ENCODE measurements at regions not wholly inside any gene's neighbourhood (a gene's known extent, or its start where the extent isn't known, plus 50 kb on each side); places are given as distances from the start of the nearest gene placed in this dataset.

DNA sequence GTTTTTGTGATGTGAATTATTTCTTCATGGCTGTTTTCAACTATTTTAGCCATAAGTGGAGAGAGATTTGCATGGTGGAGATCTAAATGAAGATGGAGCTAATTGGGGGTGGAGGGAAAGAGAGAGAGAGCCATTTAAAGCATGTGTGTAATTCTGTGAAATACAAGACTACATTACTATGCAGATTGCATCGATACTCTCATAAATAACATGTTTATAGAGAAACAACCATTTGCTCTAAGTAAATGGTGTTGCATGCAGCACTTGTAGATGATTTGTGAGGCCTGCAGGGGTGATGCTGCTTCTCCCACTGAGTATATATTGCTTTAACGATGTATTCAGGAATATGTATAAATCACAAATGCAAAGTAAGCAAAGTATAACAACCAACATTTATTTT, 270.2 kb upstream of the RIOK2 start:
- no peak for ATAC-seq
- no peaks in the 10 kb centered on the region for H3K27me3 Mint-ChIP-seq (ENCODE audit: low read depth in 2 of 2)
- no peaks in the 10 kb centered on the region for H3K4me1 Mint-ChIP-seq
- H3K36me3 ChIP-seq (ENCODE audit: control insufficient read depth, insufficient read depth, low read length) = no peaks in the 10 kb centered on the region
- intact Hi-C loops (cut with micrococcal nuclease) = no loop called here
- H3K27me3 ChIP-seq (ENCODE audit: control insufficient read depth, insufficient read depth, low read length) = no peaks in the 10 kb centered on the region
- H3K4me3 ChIP-seq (ENCODE audit: low read length) = no peak overlapping the region
- H3K4me1 ChIP-seq (ENCODE audit: control insufficient read depth, insufficient read depth, low read length) = no peaks in the 10 kb centered on the region
- no peak overlapping the region for H3K4me3 Mint-ChIP-seq
- no peak for DNase-seq
- no peaks in the 10 kb centered on the region for H3K9me3 Mint-ChIP-seq
- peaks cover 4% of the 10 kb centered on the region for H3K9me3 ChIP-seq (ENCODE audit: control insufficient read depth, insufficient read depth, low read length)
- no peak overlapping the region for H3K27ac ChIP-seq (ENCODE audit: low read length)
- H3K36me3 Mint-ChIP-seq = no peaks in the 10 kb centered on the region
- no peak overlapping the region for H3K27ac Mint-ChIP-seq
- TF ChIP-seq, protein P1, sequence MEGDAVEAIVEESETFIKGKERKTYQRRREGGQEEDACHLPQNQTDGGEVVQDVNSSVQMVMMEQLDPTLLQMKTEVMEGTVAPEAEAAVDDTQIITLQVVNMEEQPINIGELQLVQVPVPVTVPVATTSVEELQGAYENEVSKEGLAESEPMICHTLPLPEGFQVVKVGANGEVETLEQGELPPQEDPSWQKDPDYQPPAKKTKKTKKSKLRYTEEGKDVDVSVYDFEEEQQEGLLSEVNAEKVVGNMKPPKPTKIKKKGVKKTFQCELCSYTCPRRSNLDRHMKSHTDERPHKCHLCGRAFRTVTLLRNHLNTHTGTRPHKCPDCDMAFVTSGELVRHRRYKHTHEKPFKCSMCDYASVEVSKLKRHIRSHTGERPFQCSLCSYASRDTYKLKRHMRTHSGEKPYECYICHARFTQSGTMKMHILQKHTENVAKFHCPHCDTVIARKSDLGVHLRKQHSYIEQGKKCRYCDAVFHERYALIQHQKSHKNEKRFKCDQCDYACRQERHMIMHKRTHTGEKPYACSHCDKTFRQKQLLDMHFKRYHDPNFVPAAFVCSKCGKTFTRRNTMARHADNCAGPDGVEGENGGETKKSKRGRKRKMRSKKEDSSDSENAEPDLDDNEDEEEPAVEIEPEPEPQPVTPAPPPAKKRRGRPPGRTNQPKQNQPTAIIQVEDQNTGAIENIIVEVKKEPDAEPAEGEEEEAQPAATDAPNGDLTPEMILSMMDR (IDR thresholded peaks at IDR 0.05) = no peak
- no CpG with 5 or more reads among the region's 2 CpGs for WGBS (ENCODE audit: insufficient coverage)

- Histone ChIP-seq H3K36me3 (ENCODE audit: control insufficient read depth, insufficient read depth, low read length) (no peaks in the 10 kb centered on the region), H3K27ac (ENCODE audit: low read length) (no peak overlapping the region), H3K9me3 (ENCODE audit: control insufficient read depth, insufficient read depth, low read length) (peaks cover 4% of the 10 kb centered on the region), H3K4me1 (ENCODE audit: control insufficient read depth, insufficient read depth, low read length) (no peaks in the 10 kb centered on the region), H3K4me3 (ENCODE audit: low read length) (no peak overlapping the region), H3K27me3 (ENCODE audit: control insufficient read depth, insufficient read depth, low read length) (no peaks in the 10 kb centered on the region)
- H3K9me3 Mint-ChIP-seq = no peaks in the 10 kb centered on the region
- no peak overlapping the region for H3K27ac Mint-ChIP-seq
- H3K4me1 Mint-ChIP-seq = no peaks in the 10 kb centered on the region
- TF ChIP-seq, protein P1 (IDR thresholded peaks at IDR 0.05) = no peak
- H3K36me3 Mint-ChIP-seq = no peaks in the 10 kb centered on the region
- intact Hi-C loops (cut with micrococcal nuclease) = no loop called here
- ATAC-seq (no peak), DNase-seq (no peak)
- H3K4me3 Mint-ChIP-seq = no peak overlapping the region
- no peaks in the 10 kb centered on the region for H3K27me3 Mint-ChIP-seq (ENCODE audit: low read depth in 2 of 2)
Observed at GRCh38 chr5:97454015-97454414, 271.0 kb upstream of the RIOK2 start.

- Mint-ChIP-seq H3K27me3 (ENCODE audit: low read depth in 2 of 2) (no peaks in the 10 kb centered on the region), H3K4me1 (no peaks in the 10 kb centered on the region), H3K27ac (no peak overlapping the region), H3K9me3 (no peaks in the 10 kb centered on the region), H3K4me3 (no peak overlapping the region), H3K36me3 (no peaks in the 10 kb centered on the region)
- no peaks in the 10 kb centered on the region for H3K27me3 ChIP-seq (ENCODE audit: control insufficient read depth, insufficient read depth, low read length)
- 94% methylated on average over 1 of the region's 1 CpG for WGBS (ENCODE audit: insufficient coverage)
- intact Hi-C loops (cut with micrococcal nuclease) = no loop called here
- no peaks in the 10 kb centered on the region for H3K9me3 ChIP-seq (ENCODE audit: control insufficient read depth, insufficient read depth, low read length)
- DNase-seq (no peak), ATAC-seq (no peak)
- no peak overlapping the region for H3K4me3 ChIP-seq (ENCODE audit: low read length)
- H3K27ac ChIP-seq (ENCODE audit: low read length) = no peak overlapping the region
- H3K4me1 ChIP-seq (ENCODE audit: control insufficient read depth, insufficient read depth, low read length) = no peaks in the 10 kb centered on the region
- TF ChIP-seq, protein P1 (IDR thresholded peaks at IDR 0.05) = no peak
- no peaks in the 10 kb centered on the region for H3K36me3 ChIP-seq (ENCODE audit: control insufficient read depth, insufficient read depth, low read length)
Observed at GRCh38 chr5:97455996-97456395, 272.9 kb upstream of the RIOK2 start.

DNA sequence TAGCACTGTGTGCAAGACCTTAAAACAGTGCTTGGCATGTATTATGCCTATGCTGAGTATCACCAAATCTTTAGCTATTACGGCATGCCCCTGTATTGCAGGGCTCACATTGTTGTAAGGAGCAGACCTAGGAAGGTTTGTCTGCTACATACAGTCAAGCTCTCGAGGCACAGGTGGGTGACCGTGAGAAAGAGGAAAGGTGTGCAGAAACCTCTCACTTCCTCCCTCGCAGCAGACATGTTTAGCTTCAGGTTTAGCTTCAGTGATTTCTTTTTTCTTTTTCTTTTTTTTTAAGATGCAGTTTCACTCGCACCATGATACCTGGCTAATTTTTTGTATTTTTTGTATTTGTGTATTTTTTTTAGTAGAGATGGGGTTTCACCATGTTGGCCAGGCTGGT, 275.8 kb upstream of the RIOK2 start:
- 82% methylated on average over 4 of the region's 5 CpGs for whole genome bisulfite sequencing (ENCODE audit: insufficient coverage)
- Mint-ChIP-seq H3K27ac (no peak overlapping the region), H3K9me3 (no peaks in the 10 kb centered on the region), H3K4me3 (no peak overlapping the region), H3K27me3 (ENCODE audit: low read depth in 2 of 2) (no peaks in the 10 kb centered on the region), H3K36me3 (no peaks in the 10 kb centered on the region), H3K4me1 (no peaks in the 10 kb centered on the region)
- intact Hi-C loops (cut with micrococcal nuclease) = no loop called here
- DNase-seq (no peak), ATAC-seq (no peak)
- Histone ChIP-seq H3K4me1 (ENCODE audit: control insufficient read depth, insufficient read depth, low read length) (no peaks in the 10 kb centered on the region), H3K36me3 (ENCODE audit: control insufficient read depth, insufficient read depth, low read length) (no peaks in the 10 kb centered on the region), H3K27ac (ENCODE audit: low read length) (no peak overlapping the region), H3K4me3 (ENCODE audit: low read length) (no peak overlapping the region), H3K27me3 (ENCODE audit: control insufficient read depth, insufficient read depth, low read length) (no peaks in the 10 kb centered on the region), H3K9me3 (ENCODE audit: control insufficient read depth, insufficient read depth, low read length) (no peaks in the 10 kb centered on the region)
- TF ChIP-seq, protein P1 (IDR thresholded peaks at IDR 0.05) = no peak
